ENCODE measurements at regions not wholly inside any gene's neighbourhood (a gene's known extent, or its start where the extent isn't known, plus 50 kb on each side); places are given as distances from the start of the nearest gene placed in this dataset.

DNA sequence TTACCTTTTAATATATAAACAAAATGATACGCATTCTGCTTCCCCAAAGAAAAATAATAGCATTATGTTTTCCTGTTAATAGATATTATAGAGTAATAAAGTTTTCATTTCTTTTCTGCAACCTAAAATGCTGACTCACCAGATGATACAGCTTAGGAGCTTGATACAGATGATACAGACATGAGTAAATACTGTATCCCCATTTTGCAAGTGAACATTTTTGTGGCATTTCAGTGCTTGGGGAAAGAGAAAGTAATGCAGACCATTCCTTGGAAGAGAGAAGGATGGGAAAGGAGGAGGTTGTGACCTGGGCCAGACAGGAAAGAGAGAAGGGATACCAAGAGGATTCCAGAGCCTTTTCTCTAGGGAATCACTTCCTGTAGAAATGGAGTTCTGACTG, 97.5 kb upstream of the FSHR start:
- Histone ChIP-seq H3K4me3 (ENCODE audit: low read depth in 2 of 2, low read length in 1 of 2) (no peak overlapping the region), H3F3A (replicated peaks; ENCODE audit: insufficient read depth) (no peaks in the 10 kb centered on the region), H2AFZ (ENCODE audit: low read depth) (no peak overlapping the region), H3K27ac (ENCODE audit: low read depth in 2 of 2, low read length in 1 of 2) (no peak overlapping the region), H3K4me1 (ENCODE audit: control insufficient read depth in 1 of 2, insufficient read depth in 2 of 2, low read depth in 1 of 2, low read length in 1 of 2) (peaks cover 0 to 2% of the 10 kb centered on the region in 2 experiments; a peak in 2 of 4 replicates), H4K20me1 (ENCODE audit: insufficient read depth) (no peaks in the 10 kb centered on the region), H3K9ac (no peak overlapping the region), H3K9me2 (no peaks in the 10 kb centered on the region), H3K79me2 (ENCODE audit: insufficient read depth) (no peaks in the 10 kb centered on the region), H3K27me3 (ENCODE audit: insufficient read depth) (no peaks in the 10 kb centered on the region), H3K9me3 (no peaks in the 10 kb centered on the region), H3K36me3 (replicated peaks in 1 of 2; ENCODE audit: control insufficient read depth in 1 of 2, insufficient read depth in 2 of 2, low read length in 1 of 2) (no peaks in the 10 kb centered on the region), H3K4me2 (no peak overlapping the region)
- ChIA-PET POLR2A (no interaction called here), CTCF (no interaction called here)
- 64% methylated on average over 1 of the region's 1 CpG for WGBS (ENCODE audit: low lambda C conversion rate)
- TF ChIP-seq RCOR1 (IDR thresholded peaks at IDR 0.05; ENCODE audit: low read length) = no peak
- TF ChIP-seq, protein P1, sequence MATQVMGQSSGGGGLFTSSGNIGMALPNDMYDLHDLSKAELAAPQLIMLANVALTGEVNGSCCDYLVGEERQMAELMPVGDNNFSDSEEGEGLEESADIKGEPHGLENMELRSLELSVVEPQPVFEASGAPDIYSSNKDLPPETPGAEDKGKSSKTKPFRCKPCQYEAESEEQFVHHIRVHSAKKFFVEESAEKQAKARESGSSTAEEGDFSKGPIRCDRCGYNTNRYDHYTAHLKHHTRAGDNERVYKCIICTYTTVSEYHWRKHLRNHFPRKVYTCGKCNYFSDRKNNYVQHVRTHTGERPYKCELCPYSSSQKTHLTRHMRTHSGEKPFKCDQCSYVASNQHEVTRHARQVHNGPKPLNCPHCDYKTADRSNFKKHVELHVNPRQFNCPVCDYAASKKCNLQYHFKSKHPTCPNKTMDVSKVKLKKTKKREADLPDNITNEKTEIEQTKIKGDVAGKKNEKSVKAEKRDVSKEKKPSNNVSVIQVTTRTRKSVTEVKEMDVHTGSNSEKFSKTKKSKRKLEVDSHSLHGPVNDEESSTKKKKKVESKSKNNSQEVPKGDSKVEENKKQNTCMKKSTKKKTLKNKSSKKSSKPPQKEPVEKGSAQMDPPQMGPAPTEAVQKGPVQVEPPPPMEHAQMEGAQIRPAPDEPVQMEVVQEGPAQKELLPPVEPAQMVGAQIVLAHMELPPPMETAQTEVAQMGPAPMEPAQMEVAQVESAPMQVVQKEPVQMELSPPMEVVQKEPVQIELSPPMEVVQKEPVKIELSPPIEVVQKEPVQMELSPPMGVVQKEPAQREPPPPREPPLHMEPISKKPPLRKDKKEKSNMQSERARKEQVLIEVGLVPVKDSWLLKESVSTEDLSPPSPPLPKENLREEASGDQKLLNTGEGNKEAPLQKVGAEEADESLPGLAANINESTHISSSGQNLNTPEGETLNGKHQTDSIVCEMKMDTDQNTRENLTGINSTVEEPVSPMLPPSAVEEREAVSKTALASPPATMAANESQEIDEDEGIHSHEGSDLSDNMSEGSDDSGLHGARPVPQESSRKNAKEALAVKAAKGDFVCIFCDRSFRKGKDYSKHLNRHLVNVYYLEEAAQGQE (IDR thresholded peaks at IDR 0.05; ENCODE audit: low read depth, low read length) = no peak
- no peak for TF ChIP-seq POLR2AphosphoS5 (IDR thresholded peaks at IDR 0.05; ENCODE audit: low read depth, low read length)
- TF ChIP-seq, protein P2, sequence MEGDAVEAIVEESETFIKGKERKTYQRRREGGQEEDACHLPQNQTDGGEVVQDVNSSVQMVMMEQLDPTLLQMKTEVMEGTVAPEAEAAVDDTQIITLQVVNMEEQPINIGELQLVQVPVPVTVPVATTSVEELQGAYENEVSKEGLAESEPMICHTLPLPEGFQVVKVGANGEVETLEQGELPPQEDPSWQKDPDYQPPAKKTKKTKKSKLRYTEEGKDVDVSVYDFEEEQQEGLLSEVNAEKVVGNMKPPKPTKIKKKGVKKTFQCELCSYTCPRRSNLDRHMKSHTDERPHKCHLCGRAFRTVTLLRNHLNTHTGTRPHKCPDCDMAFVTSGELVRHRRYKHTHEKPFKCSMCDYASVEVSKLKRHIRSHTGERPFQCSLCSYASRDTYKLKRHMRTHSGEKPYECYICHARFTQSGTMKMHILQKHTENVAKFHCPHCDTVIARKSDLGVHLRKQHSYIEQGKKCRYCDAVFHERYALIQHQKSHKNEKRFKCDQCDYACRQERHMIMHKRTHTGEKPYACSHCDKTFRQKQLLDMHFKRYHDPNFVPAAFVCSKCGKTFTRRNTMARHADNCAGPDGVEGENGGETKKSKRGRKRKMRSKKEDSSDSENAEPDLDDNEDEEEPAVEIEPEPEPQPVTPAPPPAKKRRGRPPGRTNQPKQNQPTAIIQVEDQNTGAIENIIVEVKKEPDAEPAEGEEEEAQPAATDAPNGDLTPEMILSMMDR (IDR thresholded peaks at IDR 0.05) = no peak
- TF ChIP-seq FOXJ3 (CRISPR knock-in tag; IDR thresholded peaks at IDR 0.05) = no peak
- no peak for TF ChIP-seq JUND (IDR thresholded peaks at IDR 0.05)
- TF ChIP-seq CHD2 (IDR thresholded peaks at IDR 0.05; ENCODE audit: low read length, partially characterized antibody) = no peak
- TF ChIP-seq EZH2phosphoT487 (IDR thresholded peaks at IDR 0.05; ENCODE audit: borderline replicate concordance, low read depth) = no peak
- TF ChIP-seq, protein P3, sequence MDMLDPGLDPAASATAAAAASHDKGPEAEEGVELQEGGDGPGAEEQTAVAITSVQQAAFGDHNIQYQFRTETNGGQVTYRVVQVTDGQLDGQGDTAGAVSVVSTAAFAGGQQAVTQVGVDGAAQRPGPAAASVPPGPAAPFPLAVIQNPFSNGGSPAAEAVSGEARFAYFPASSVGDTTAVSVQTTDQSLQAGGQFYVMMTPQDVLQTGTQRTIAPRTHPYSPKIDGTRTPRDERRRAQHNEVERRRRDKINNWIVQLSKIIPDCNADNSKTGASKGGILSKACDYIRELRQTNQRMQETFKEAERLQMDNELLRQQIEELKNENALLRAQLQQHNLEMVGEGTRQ (IDR thresholded peaks at IDR 0.05; ENCODE audit: borderline replicate concordance, low read depth, low read length) = no peak
- TF ChIP-seq NRF1 (IDR thresholded peaks at IDR 0.05; ENCODE audit: low read depth, low read length) = no peak
- TF ChIP-seq, protein P4, sequence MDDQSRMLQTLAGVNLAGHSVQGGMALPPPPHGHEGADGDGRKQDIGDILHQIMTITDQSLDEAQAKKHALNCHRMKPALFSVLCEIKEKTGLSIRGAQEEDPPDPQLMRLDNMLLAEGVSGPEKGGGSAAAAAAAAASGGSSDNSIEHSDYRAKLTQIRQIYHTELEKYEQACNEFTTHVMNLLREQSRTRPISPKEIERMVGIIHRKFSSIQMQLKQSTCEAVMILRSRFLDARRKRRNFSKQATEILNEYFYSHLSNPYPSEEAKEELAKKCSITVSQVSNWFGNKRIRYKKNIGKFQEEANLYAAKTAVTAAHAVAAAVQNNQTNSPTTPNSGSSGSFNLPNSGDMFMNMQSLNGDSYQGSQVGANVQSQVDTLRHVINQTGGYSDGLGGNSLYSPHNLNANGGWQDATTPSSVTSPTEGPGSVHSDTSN (IDR thresholded peaks at IDR 0.05) = no peak
- TF ChIP-seq, protein P5, sequence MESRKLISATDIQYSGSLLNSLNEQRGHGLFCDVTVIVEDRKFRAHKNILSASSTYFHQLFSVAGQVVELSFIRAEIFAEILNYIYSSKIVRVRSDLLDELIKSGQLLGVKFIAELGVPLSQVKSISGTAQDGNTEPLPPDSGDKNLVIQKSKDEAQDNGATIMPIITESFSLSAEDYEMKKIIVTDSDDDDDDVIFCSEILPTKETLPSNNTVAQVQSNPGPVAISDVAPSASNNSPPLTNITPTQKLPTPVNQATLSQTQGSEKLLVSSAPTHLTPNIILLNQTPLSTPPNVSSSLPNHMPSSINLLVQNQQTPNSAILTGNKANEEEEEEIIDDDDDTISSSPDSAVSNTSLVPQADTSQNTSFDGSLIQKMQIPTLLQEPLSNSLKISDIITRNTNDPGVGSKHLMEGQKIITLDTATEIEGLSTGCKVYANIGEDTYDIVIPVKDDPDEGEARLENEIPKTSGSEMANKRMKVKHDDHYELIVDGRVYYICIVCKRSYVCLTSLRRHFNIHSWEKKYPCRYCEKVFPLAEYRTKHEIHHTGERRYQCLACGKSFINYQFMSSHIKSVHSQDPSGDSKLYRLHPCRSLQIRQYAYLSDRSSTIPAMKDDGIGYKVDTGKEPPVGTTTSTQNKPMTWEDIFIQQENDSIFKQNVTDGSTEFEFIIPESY (IDR thresholded peaks at IDR 0.05; ENCODE audit: borderline replicate concordance, low read depth) = no peak
- no peak for TF ChIP-seq FOSL2 (IDR thresholded peaks at IDR 0.05; ENCODE audit: borderline replicate concordance, low read depth)
- TF ChIP-seq MXI1 (IDR thresholded peaks at IDR 0.05; ENCODE audit: low read depth, low read length) = no peak
- TF ChIP-seq SMC3 (IDR thresholded peaks at IDR 0.05; ENCODE audit: low read depth, low read length) = no peak
- no peak for TF ChIP-seq YY1 (IDR thresholded peaks at IDR 0.05; ENCODE audit: low read depth)
- TF ChIP-seq ELF1 (IDR thresholded peaks at IDR 0.05) = no peak
- TF ChIP-seq GATA2 (CRISPR knock-in tag; IDR thresholded peaks at IDR 0.05) = no peak
- TF ChIP-seq TAF1 (IDR thresholded peaks at IDR 0.05; ENCODE audit: borderline replicate concordance, low read depth, low read length) = no peak
- DNase-seq = no peak

Data from SK-N-SH (cell line).